Adrenal gland (tissue), 5 donors: ENCODE measurements at regions not wholly inside any gene's neighbourhood (a gene's known extent, or its start where the extent isn't known, plus 50 kb on each side); places are given as distances from the start of the nearest gene placed in this dataset.

Experiments
- CTCF ChIP-seq, 6 experiments: fragments of 450-650 bp in 4 of 6; fragments of 200-600 bp in 2 of 6; sonication (generic) in 1 of 6; IDR thresholded peaks; 1 replicate in 5 of 6; 2 replicates in 1 of 6; pipeline versions ENCODE4 v1.5.1 to v1.8.0; 2016 to 2021; ENCODE audit warnings: antibody characterized with exemption in 6 of 6, mild to moderate bottlenecking in 2 of 6, moderate library complexity in 1 of 6
- POLR2A ChIP-seq, 2 donors: fragments of 450-650 bp; IDR thresholded peaks; one replicate each; pipeline ENCODE4 v1.6.1; 2017; ENCODE audit warnings: antibody characterized with exemption in 2 of 2, mild to moderate bottlenecking in 2 of 2, moderate library complexity in 1 of 2
- donor health status: DM: no; HTN: no; CAD: no.

- no peak for TF ChIP-seq CTCF (IDR thresholded peaks at IDR 0.05)
- TF ChIP-seq POLR2A (IDR thresholded peaks at IDR 0.05), result no peak
Measured at GRCh38 chr11:70901951-70902521, 350.3 kb downstream of the SHANK2 start.
